Thyroid gland (tissue), 4 donors: ENCODE measurements at regions not wholly inside any gene's neighbourhood (a gene's known extent, or its start where the extent isn't known, plus 50 kb on each side); places are given as distances from the start of the nearest gene placed in this dataset.
A peak's percentile ranks its signal among the peaks of the same experiment; 100 is the strongest.

Source experiments
- DNase-seq, 2 donors: peaks; one replicate each; pipeline ENCODE4 v3.0.0-alpha.2; 2019
- H3K27ac ChIP-seq, 3 donors: fragments of 200-600 bp; sonication (generic); 1 replicate in 2 of 3; 2 replicates in 1 of 3; pipeline ENCODE4 v1.5.1; 2016 to 2019; ENCODE audit warnings: mild to moderate bottlenecking in 1 of 3, moderate library complexity in 1 of 3
- H3K27me3 ChIP-seq: fragments of 200-600 bp; sonication (generic); one replicate; pipeline ENCODE4 v1.5.1; 2019
- H3K36me3 ChIP-seq, 2 donors: fragments of 200-600 bp; sonication (generic); one replicate each; pipeline ENCODE4 v1.5.1; 2016 to 2019
- H3K4me1 ChIP-seq, 2 donors: fragments of 200-600 bp; sonication (generic); one replicate each; pipeline ENCODE4 v1.5.1; 2017 to 2019
- H3K4me3 ChIP-seq, 3 donors: fragments of 200-600 bp; sonication (generic); replicated peaks in 1 of 3; 1 replicate in 2 of 3; 2 replicates in 1 of 3; pipeline ENCODE4 v1.5.1; 2016; ENCODE audit warnings: mild to moderate bottlenecking in 1 of 3
- H3K9me3 ChIP-seq: fragments of 200-600 bp; sonication (generic); one replicate; pipeline ENCODE4 v1.5.1; 2017
- POLR2A ChIP-seq, 2 donors: fragments of 450-650 bp; IDR thresholded peaks; one replicate each; pipeline ENCODE4 v1.6.1; 2017; ENCODE audit warnings: antibody characterized with exemption in 2 of 2, mild to moderate bottlenecking in 2 of 2, moderate library complexity in 1 of 2
- WGBS, 2 donors: methylation state at CpG; one replicate each; pipeline ENCODE4 v1.1.5; 2017; 5-methylcytosine and 5-hydroxymethylcytosine counted together
- intact Hi-C: fragments of 100-400 bp; cut with DNase I; formaldehyde crosslinking; loops from one replicate; pipeline ENCODE4 v1.15.1; 2023
- TF ChIP-seq, protein P1 (sequence below), 6 experiments: fragments of 200-600 bp in 3 of 6; fragments of 450-650 bp in 3 of 6; sonication (generic) in 3 of 6; IDR thresholded peaks; one replicate each; pipeline ENCODE4 v1.5.1; 2016 to 2019; ENCODE audit warnings: antibody characterized with exemption in 6 of 6, mild to moderate bottlenecking in 2 of 6, inconsistent platforms in 1 of 6, moderate library complexity in 1 of 6

DNA sequence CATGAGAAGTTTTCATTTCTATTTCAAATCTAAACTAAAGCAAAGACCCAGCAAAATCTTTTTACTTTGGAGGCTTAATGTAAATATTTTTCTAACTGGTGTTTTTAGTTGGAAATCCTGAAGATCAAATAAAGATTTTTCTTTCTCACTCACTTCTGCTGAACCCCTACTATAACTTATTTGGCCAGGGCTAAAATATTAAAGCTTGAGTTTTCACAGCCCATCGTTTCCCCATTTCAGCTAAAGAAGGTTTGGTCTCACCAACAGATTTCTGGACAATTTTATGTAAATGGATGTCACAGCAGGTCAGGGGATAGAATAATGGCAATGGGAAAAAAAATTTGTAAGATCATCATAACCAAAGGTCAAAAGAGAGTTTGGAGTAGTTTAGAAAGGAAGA lies 92.7 kb upstream of the DCN start:
- Histone ChIP-seq H3K4me3 (no peak overlapping the region), H3K9me3 (no peaks in the 10 kb centered on the region), H3K4me1 (peaks cover 22 to 25% of the 10 kb centered on the region in 2 donors), H3K36me3 (no peaks in the 10 kb centered on the region), H3K27ac (peak overlapping the region; percentile 42 to 77 (median 62)), H3K27me3 (no peaks in the 10 kb centered on the region)
- WGBS, 2 donors, result 57 to 61% methylated on average over 1 of the region's 1 CpG
- no peak for DNase-seq
- TF ChIP-seq, protein P1, sequence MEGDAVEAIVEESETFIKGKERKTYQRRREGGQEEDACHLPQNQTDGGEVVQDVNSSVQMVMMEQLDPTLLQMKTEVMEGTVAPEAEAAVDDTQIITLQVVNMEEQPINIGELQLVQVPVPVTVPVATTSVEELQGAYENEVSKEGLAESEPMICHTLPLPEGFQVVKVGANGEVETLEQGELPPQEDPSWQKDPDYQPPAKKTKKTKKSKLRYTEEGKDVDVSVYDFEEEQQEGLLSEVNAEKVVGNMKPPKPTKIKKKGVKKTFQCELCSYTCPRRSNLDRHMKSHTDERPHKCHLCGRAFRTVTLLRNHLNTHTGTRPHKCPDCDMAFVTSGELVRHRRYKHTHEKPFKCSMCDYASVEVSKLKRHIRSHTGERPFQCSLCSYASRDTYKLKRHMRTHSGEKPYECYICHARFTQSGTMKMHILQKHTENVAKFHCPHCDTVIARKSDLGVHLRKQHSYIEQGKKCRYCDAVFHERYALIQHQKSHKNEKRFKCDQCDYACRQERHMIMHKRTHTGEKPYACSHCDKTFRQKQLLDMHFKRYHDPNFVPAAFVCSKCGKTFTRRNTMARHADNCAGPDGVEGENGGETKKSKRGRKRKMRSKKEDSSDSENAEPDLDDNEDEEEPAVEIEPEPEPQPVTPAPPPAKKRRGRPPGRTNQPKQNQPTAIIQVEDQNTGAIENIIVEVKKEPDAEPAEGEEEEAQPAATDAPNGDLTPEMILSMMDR (IDR thresholded peaks at IDR 0.05), result no peak
- TF ChIP-seq POLR2A (IDR thresholded peaks at IDR 0.05), result no peak
- intact Hi-C loops, result no loop called here

DNA sequence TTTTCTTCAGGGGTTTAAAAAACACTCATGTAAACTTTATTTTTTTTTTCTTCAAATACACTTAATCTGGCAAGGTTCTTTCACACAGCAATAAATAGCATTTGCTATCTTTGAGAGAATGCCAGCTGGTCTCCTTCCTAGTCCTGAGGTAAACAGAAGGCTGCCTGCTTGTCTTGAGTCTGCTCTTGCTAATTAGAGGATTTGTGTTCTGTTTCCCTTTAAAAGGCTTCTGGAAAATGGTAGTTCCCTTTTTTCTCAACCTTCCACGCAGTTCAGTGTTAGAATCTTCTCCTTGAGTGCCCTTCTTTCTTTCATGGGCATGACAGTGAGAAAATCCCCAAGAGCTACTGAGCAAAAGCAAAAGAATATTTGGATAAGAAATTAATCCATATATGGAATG lies 92.3 kb upstream of the DCN start:
- peaks cover 24 to 26% of the 10 kb centered on the region in 2 donors for H3K4me1 ChIP-seq
- DNase-seq, result peak in 1 of 2 donors; percentile 5
- intact Hi-C loops, result no loop called here
- WGBS, 2 donors, result 7 to 8% methylated on average over 1 of the region's 1 CpG
- TF ChIP-seq, protein P1 (IDR thresholded peaks at IDR 0.05), result no peak
- TF ChIP-seq POLR2A (IDR thresholded peaks at IDR 0.05), result no peak
- no peaks in the 10 kb centered on the region for H3K9me3 ChIP-seq
- no peaks in the 10 kb centered on the region for H3K36me3 ChIP-seq
- H3K27ac ChIP-seq, result peak overlapping the region; percentile 42 to 77 (median 62)
- no peak overlapping the region for H3K4me3 ChIP-seq
- no peaks in the 10 kb centered on the region for H3K27me3 ChIP-seq

DNA sequence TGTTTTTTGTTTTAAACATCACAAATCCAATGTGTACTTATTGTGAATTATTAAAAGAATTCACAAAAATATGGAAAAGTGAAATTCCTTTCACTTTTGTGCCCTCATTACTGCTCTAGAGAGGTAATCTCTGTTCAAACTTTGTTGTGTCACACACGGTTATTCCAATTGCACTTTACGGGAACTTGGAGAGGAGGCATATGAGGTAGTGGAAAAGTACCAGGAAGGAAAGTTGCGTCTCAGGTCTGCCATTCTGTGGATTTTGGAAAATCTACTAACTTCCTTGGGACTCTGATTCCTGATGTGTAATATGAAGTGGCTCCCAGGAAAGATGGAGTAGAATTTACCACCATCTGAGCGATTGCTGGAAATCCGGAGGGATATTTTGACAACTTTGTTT lies 90.9 kb upstream of the DCN start:
- WGBS, 2 donors, result 83% methylated on average over 5 of the region's 5 CpGs
- TF ChIP-seq, protein P1 (IDR thresholded peaks at IDR 0.05), result no peak
- no peak for TF ChIP-seq POLR2A (IDR thresholded peaks at IDR 0.05)
- no peaks in the 10 kb centered on the region for H3K9me3 ChIP-seq
- intact Hi-C loops, result no loop called here
- peak overlapping the region in 2 of 3 donors; percentile 9 to 77 for H3K27ac ChIP-seq
- H3K4me3 ChIP-seq, result no peak overlapping the region
- no peaks in the 10 kb centered on the region for H3K27me3 ChIP-seq
- no peak for DNase-seq
- no peaks in the 10 kb centered on the region for H3K36me3 ChIP-seq
- H3K4me1 ChIP-seq, result peaks cover 24 to 26% of the 10 kb centered on the region in 2 donors

DNA sequence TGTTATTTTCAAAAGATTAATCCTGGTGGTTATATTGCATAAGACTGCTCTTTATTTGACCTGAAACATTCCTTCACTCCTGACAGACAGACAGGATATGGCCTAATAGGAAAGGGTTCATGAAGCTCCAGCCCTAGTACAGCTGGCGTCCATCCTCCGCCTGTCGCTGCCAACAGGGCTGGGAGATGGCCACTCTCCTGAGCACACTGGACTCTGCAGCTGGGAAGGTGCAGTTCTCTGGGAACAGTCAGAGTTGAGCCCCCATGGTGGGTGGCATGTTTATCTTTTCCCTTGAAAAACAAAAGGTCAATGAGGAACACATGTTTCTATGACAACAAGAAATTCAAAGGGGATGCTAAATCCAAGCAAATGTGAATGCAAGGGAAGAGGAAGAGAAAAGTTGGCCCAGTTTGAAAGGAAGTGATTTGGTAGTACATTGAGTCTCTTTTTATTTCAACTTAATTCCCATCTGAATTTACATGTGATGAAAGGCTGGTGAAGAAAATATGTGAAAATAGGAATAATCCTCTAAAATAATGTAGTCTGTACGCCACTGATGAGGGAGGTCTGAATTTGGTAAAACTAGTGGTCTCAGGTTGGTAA lies 89.9 kb upstream of the DCN start:
- H3K4me1 ChIP-seq, result peaks cover 26 to 28% of the 10 kb centered on the region in 2 donors
- DNase-seq, result peak; percentile 13 to 25

GRCh38 chr12:91271185-91271584 lies 88.6 kb upstream of the DCN start:
- H3K27me3 ChIP-seq, result no peaks in the 10 kb centered on the region
- no peaks in the 10 kb centered on the region for H3K36me3 ChIP-seq
- peak overlapping the region; percentile 11 to 41 (median 30) for H3K27ac ChIP-seq
- no peak overlapping the region for H3K4me3 ChIP-seq
- 58% methylated on average over 4 of the region's 4 CpGs for WGBS, 2 donors
- intact Hi-C loops, result no loop called here
- TF ChIP-seq, protein P1 (IDR thresholded peaks at IDR 0.05), result no peak
- TF ChIP-seq POLR2A (IDR thresholded peaks at IDR 0.05), result no peak
- no peaks in the 10 kb centered on the region for H3K9me3 ChIP-seq
- DNase-seq, result no peak
- peaks cover 35 to 37% of the 10 kb centered on the region in 2 donors for H3K4me1 ChIP-seq

More for the DNA sequence above, 89.9 kb upstream of the DCN start:
- Histone ChIP-seq H3K36me3 (no peaks in the 10 kb centered on the region), H3K9me3 (no peaks in the 10 kb centered on the region), H3K27ac (peak overlapping the region in 1 of 3 donors; percentile 77), H3K27me3 (no peaks in the 10 kb centered on the region), H3K4me3 (no peak overlapping the region)
- intact Hi-C loops, result no loop called here
- WGBS, 2 donors, result 76 to 89% methylated on average over 4 of the region's 4 CpGs
- TF ChIP-seq, protein P1 (IDR thresholded peaks at IDR 0.05), result no peak
- TF ChIP-seq POLR2A (IDR thresholded peaks at IDR 0.05), result no peak
